ENCODE measurements at regions not wholly inside any gene's neighbourhood (a gene's known extent, or its start where the extent isn't known, plus 50 kb on each side); places are given as distances from the start of the nearest gene placed in this dataset.

DNA sequence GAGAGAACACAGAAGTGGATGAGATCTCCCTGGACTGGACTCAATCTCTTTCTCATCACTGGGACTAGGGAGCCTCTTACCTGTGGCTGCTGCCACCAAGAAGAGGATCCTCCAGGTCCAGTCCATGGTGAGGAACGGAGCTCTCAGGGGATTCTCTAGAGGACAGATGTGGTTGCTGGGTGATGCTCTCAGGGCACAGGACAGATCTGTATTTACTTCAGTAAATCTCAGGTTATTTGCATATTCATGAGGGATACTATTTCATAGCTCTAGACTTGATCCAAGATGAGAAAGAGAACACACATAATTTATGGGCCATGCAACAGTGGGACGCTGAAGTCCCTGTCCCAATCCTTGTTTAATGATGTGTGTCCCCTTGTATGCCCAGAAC is 460.5 kb downstream of the TMEM121 start:
- TF ChIP-seq ZFY (CRISPR knock-in tag; IDR thresholded peaks at IDR 0.05) (no peak), ZNF776 (CRISPR knock-in tag; IDR thresholded peaks at IDR 0.05) (no peak), RERE (CRISPR knock-in tag; IDR thresholded peaks at IDR 0.05; ENCODE audit: low read depth) (no peak), KDM1A (CRISPR knock-in tag; IDR thresholded peaks at IDR 0.05) (no peak), KAT8 (CRISPR knock-in tag; IDR thresholded peaks at IDR 0.05) (no peak), POLR2A (IDR thresholded peaks at IDR 0.05; ENCODE audit: insufficient read depth in 1 of 2, low read depth in 2 of 2, low read length in 2 of 2) (no peak), ZNF33A (CRISPR knock-in tag; IDR thresholded peaks at IDR 0.05; ENCODE audit: borderline replicate concordance) (no peak), MAX (IDR thresholded peaks at IDR 0.05) (no peak)
- TF ChIP-seq, protein P1, sequence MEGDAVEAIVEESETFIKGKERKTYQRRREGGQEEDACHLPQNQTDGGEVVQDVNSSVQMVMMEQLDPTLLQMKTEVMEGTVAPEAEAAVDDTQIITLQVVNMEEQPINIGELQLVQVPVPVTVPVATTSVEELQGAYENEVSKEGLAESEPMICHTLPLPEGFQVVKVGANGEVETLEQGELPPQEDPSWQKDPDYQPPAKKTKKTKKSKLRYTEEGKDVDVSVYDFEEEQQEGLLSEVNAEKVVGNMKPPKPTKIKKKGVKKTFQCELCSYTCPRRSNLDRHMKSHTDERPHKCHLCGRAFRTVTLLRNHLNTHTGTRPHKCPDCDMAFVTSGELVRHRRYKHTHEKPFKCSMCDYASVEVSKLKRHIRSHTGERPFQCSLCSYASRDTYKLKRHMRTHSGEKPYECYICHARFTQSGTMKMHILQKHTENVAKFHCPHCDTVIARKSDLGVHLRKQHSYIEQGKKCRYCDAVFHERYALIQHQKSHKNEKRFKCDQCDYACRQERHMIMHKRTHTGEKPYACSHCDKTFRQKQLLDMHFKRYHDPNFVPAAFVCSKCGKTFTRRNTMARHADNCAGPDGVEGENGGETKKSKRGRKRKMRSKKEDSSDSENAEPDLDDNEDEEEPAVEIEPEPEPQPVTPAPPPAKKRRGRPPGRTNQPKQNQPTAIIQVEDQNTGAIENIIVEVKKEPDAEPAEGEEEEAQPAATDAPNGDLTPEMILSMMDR (CRISPR knock-in tag; IDR thresholded peaks at IDR 0.05) = no peak

Data from HepG2 (cell line).